Mesothelial cell of epicardium (in vitro differentiated cells): ENCODE measurements at regions not wholly inside any gene's neighbourhood (a gene's known extent, or its start where the extent isn't known, plus 50 kb on each side); places are given as distances from the start of the nearest gene placed in this dataset.
A peak's percentile ranks its signal among the peaks of the same experiment; 100 is the strongest.
"Not testable (repeated sequence)": the region's sequence is repeated elsewhere in the genome, so short reads cannot be mapped to it uniquely, and the experiment has no call there.

Experiments used
- DNase-seq, 2 experiments: peaks; one replicate each; pipeline ENCODE4 v3.0.0; 2021; ENCODE audit warnings: low spot score in 2 of 2; ENCODE audit not compliant: unreplicated experiment in 2 of 2
- H3K27ac Mint-ChIP-seq: 2 replicates; pipeline ENCODE4 v1.8.0; 2021; ENCODE audit warnings: mixed read lengths
- H3K27me3 Mint-ChIP-seq: 2 replicates; pipeline ENCODE4 v1.8.0; 2021; ENCODE audit warnings: low read depth, mixed read lengths
- H3K36me3 Mint-ChIP-seq: 2 replicates; pipeline ENCODE4 v1.8.0; 2021; ENCODE audit warnings: mixed read lengths
- H3K4me1 Mint-ChIP-seq: 2 replicates; pipeline ENCODE4 v1.8.0; 2021; ENCODE audit warnings: mixed read lengths
- H3K4me3 Mint-ChIP-seq: 2 replicates; pipeline ENCODE4 v1.8.0; 2021; ENCODE audit warnings: mild to moderate bottlenecking, moderate library complexity, mixed read lengths
- H3K9me3 Mint-ChIP-seq: 2 replicates; pipeline ENCODE4 v1.8.0; 2021; ENCODE audit warnings: mixed read lengths
- TF ChIP-seq, protein P1 (sequence below): fragments of 200-600 bp; sonication (generic); IDR thresholded peaks from one replicate; pipeline ENCODE4 v1.5.0; 2021; ENCODE audit warnings: antibody characterized with exemption; ENCODE audit not compliant: unreplicated experiment

DNA sequence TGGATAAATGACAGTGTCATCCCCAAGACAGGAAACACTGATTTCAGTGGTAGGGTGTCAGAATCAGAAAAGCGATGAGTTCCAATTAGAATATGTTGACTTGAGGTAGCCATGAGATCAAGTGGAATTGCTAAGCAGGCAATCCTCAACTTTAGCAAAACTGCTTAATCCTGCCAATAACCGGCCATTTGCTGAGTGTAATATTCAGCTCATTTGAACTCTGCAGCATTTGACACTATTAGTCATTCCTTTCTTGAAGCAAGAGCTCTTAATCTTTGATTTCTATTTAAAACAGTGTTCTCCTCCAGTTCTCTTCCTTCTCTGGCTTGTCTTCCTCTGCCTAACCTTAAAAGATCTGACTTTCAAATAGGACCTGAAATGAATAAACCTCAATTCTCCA is 68.7 kb upstream of the DCLK2 start:
- DNase-seq: no peak
- Mint-ChIP-seq H3K27me3 (no peaks in the 10 kb centered on the region), H3K4me1 (peaks cover 33% of the 10 kb centered on the region), H3K27ac (no peak overlapping the region), H3K36me3 (no peaks in the 10 kb centered on the region), H3K9me3 (no peaks in the 10 kb centered on the region), H3K4me3 (no peak overlapping the region)
- TF ChIP-seq, protein P1, sequence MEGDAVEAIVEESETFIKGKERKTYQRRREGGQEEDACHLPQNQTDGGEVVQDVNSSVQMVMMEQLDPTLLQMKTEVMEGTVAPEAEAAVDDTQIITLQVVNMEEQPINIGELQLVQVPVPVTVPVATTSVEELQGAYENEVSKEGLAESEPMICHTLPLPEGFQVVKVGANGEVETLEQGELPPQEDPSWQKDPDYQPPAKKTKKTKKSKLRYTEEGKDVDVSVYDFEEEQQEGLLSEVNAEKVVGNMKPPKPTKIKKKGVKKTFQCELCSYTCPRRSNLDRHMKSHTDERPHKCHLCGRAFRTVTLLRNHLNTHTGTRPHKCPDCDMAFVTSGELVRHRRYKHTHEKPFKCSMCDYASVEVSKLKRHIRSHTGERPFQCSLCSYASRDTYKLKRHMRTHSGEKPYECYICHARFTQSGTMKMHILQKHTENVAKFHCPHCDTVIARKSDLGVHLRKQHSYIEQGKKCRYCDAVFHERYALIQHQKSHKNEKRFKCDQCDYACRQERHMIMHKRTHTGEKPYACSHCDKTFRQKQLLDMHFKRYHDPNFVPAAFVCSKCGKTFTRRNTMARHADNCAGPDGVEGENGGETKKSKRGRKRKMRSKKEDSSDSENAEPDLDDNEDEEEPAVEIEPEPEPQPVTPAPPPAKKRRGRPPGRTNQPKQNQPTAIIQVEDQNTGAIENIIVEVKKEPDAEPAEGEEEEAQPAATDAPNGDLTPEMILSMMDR: no peak

DNA sequence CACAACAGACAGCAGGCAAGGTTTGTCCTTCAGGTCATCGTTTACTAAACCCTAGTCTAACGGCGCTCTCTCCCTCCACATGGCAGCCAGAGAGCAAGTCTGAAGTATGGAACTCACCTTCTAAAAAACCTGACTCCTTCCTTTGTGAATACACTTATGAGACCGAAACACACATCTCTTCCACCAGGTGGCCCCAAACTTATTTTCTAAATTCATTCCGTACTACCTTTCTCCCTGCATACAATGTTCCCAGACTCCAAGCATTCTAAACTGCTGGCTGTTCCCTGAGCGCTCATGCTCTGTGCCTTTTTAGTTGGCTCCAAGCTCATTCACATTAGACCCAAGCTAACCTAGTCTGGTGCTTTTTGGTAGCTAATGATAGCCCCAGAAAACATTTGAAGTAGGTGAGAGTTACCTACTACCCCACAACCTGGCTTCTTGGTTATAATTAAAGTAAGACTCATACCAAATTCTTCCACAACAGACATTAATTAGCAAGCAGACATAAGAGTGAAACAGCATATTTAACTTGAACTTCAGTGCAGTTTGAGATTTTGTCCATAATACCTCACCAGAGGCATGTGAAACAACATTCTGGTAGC is 67.6 kb upstream of the DCLK2 start:
- peak in 1 of 2 experiments; percentile 43 for DNase-seq
- peaks cover 23% of the 10 kb centered on the region for H3K4me1 Mint-ChIP-seq
- TF ChIP-seq, protein P1: peak; percentile 73
- H3K9me3 Mint-ChIP-seq: no peaks in the 10 kb centered on the region
- no peaks in the 10 kb centered on the region for H3K36me3 Mint-ChIP-seq
- H3K27me3 Mint-ChIP-seq: no peaks in the 10 kb centered on the region
- H3K4me3 Mint-ChIP-seq: no peak overlapping the region
- H3K27ac Mint-ChIP-seq: no peak overlapping the region

DNA sequence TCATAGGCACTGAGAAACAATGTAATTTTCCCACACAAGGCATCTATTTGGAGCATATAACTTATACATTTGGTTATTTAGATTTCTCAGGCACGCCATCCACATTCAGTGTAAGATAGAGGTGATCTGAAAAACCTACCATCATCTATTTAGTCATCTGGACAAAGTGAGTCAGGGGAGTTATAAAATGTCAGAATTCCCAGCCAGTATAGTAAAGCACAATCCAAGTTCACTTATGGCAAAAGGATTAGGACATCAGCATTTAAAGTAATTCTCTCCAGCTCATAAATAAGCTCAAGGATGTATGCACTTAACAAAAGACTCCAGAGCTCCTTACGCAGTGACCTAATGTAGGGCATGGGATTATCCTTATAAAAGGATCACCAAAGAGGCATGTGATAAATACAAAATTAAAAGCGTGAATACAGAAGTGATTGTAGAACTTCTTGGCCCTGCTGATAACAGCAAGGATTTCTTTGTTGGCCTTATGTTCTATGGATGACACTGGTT is 65.3 kb upstream of the DCLK2 start:
- Mint-ChIP-seq H3K4me3 (no peak overlapping the region), H3K27me3 (no peaks in the 10 kb centered on the region), H3K27ac (no peak overlapping the region), H3K36me3 (no peaks in the 10 kb centered on the region), H3K4me1 (peaks cover 3% of the 10 kb centered on the region), H3K9me3 (no peaks in the 10 kb centered on the region)
- TF ChIP-seq, protein P1: no peak
- DNase-seq: no peak

DNA sequence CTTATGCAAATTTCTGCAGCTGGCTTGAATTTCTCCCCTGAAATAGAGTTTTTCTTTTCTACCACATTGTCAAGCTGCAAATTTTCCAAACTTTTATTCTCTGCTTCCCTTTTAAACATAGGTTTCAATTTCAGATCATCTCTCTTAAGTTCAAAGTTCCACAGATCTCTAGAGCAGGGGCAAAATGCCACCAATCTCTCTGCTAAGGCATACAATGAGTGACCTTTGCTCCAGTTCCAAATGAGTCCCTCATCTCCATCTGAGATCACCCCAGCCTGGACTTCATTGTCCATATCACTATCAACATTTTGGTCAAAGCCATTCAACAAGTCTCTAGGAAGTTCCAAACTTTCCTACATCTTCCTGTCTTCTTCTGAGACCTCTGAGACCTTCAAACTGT is 62.3 kb upstream of the DCLK2 start:
- H3K4me3 Mint-ChIP-seq, H3K27me3 Mint-ChIP-seq, H3K36me3 Mint-ChIP-seq, H3K9me3 Mint-ChIP-seq, DNase-seq, H3K4me1 Mint-ChIP-seq, H3K27ac Mint-ChIP-seq: not testable (repeated sequence)

DNA sequence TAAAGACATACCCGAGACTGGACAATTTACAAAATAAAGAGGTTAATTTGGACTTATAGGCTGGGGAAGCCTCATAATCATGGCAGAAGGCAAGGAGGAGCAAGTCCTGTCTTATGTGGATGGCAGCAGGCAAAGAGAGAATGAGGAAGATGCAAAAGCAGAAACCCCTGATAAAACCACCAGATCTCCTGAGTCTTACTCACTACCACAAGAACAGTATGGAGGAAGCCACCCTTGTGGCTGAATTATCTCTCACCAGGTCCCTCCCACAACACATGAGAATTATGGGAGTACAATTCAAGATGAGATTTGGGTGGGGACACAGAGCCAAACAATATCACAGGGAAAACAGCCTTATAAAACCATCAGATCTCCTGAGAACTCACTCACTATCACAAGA is 61.6 kb upstream of the DCLK2 start:
- H3K4me1 Mint-ChIP-seq, H3K27ac Mint-ChIP-seq, H3K27me3 Mint-ChIP-seq, H3K4me3 Mint-ChIP-seq, H3K9me3 Mint-ChIP-seq, H3K36me3 Mint-ChIP-seq, DNase-seq: not testable (repeated sequence)

DNA sequence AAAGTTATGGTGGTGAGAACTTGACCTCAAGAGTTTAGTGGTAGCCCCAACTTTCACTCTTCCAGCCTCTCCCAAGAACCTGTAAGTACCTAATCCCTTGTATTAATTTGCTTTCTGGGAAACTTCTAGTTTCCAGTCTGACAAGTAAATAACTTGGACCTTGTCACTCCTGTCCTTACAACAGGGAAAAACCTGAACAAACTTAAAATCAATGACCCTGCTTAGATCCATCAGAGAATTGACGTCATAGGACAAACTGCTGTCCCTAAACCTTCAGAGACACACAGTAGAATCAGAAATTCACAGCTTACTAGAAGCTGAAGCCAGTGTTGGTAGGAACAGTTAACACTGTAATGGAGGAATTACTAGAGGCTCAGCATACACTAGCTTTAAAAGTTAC is 60.0 kb upstream of the DCLK2 start:
- no peaks in the 10 kb centered on the region for H3K27me3 Mint-ChIP-seq
- H3K27ac Mint-ChIP-seq: no peak overlapping the region
- H3K4me3 Mint-ChIP-seq: no peak overlapping the region
- H3K36me3 Mint-ChIP-seq: peaks cover 3% of the 10 kb centered on the region
- no peak for DNase-seq
- TF ChIP-seq, protein P1: no peak
- H3K4me1 Mint-ChIP-seq: peaks cover 3% of the 10 kb centered on the region
- peaks cover 12% of the 10 kb centered on the region for H3K9me3 Mint-ChIP-seq

DNA sequence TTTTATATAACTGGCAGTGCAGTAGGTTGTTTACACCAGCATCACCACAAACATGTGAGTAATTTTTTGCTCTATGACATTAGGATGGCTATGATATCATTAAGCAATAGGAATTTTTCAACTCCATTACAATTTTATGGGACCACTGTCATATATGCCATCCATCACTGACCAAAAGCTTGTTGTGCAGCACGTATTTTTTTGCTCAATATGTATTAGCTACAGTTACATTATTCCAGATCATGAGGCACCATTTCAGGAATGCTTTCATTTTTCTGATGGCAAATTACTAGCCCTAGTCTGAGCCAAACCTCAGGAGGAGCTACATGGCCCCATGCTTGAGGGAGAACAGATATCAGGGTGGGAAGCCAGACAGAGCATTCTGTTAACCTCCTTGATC is 56.8 kb upstream of the DCLK2 start:
- Mint-ChIP-seq H3K36me3 (peaks cover 5% of the 10 kb centered on the region), H3K27ac (no peak overlapping the region), H3K4me3 (no peak overlapping the region), H3K27me3 (no peaks in the 10 kb centered on the region), H3K9me3 (peaks cover 18% of the 10 kb centered on the region), H3K4me1 (no peaks in the 10 kb centered on the region)
- TF ChIP-seq, protein P1: no peak
- no peak for DNase-seq
